Retinal pigment epithelial cell (primary cell): ENCODE measurements at regions not wholly inside any gene's neighbourhood (a gene's known extent, or its start where the extent isn't known, plus 50 kb on each side); places are given as distances from the start of the nearest gene placed in this dataset.
A peak's percentile ranks its signal among the peaks of the same experiment; 100 is the strongest.

ENCODE experiments used
- DNase-seq: peaks from one replicate; pipeline ENCODE4 v3.0.0-alpha.2; 2010; ENCODE audit warnings: low read depth
- H3K4me3 ChIP-seq: 2 replicates; pipeline ENCODE4 v1.5.1; 2011; ENCODE audit warnings: mild to moderate bottlenecking, low read length, control low read depth, moderate library complexity
- TF ChIP-seq, protein P1 (sequence below): conservative IDR thresholded peaks from 2 replicates; pipeline ENCODE4 v1.5.1; 2011; ENCODE audit warnings: low read depth, low read length, control low read depth, inconsistent platforms

DNA sequence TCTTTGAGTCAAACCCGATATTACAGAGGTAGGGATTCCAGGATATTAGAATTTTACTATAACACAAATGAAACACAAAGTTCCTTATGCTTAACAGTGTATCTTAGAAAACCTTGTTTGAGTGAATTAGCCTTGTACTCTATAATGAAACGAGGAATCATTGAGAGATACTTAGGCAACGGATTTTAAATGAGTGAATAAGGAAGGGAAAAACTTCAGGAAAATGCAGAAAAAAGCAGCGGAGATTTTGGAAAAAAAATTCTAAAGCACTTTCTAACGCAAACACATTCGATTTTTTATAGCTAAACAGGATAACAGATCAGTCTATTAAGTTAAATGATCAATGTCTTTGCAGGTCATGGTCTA is 137.3 kb downstream of the HFE start:
- TF ChIP-seq, protein P1, sequence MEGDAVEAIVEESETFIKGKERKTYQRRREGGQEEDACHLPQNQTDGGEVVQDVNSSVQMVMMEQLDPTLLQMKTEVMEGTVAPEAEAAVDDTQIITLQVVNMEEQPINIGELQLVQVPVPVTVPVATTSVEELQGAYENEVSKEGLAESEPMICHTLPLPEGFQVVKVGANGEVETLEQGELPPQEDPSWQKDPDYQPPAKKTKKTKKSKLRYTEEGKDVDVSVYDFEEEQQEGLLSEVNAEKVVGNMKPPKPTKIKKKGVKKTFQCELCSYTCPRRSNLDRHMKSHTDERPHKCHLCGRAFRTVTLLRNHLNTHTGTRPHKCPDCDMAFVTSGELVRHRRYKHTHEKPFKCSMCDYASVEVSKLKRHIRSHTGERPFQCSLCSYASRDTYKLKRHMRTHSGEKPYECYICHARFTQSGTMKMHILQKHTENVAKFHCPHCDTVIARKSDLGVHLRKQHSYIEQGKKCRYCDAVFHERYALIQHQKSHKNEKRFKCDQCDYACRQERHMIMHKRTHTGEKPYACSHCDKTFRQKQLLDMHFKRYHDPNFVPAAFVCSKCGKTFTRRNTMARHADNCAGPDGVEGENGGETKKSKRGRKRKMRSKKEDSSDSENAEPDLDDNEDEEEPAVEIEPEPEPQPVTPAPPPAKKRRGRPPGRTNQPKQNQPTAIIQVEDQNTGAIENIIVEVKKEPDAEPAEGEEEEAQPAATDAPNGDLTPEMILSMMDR: no peak
- H3K4me3 ChIP-seq: peak overlapping the region; percentile 68
- DNase-seq: no peak

- TF ChIP-seq, protein P1: peak; percentile 43
- DNase-seq: peak; percentile 83
- H3K4me3 ChIP-seq: peak overlapping the region; percentile 68
Observed at GRCh38 chr6:26224940-26225847, 138.0 kb downstream of the HFE start.

DNA sequence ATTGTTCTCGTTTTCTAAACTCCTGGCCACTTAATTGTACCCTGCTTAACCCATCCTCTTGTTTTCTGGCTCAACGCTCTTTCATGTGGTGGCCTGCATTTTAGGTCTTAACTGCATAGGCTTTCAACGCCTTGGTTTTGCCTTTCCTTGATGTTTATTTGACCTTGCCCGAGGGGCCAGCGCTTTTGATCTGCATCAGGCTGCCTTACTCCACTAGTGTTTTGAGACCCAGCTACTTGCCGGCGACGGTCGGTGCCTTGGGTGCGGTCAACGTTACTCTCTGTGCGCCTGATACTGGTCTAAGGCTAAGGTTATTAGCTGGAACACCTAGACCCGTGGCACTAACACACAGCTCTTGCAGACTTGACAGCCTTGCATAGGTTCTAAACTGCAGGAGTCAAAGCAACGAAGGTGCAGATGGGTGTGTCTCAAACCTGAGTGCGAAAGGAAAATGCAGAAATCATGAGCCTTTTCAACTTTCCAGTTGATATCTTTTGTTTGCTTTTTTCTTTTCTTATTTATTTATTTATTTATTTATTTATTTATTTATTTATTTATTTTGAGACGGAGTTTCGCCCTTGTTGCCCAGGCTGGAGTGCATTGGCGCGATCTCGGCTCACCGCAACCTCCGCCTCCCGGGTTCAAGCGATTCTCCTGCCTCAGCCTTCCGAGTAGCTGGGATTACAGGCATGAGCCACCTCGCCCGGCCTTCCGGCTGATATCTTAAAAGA is 138.8 kb downstream of the HFE start:
- peak overlapping the region; percentile 68 for H3K4me3 ChIP-seq
- TF ChIP-seq, protein P1: no peak
- no peak for DNase-seq

GRCh38 chr6:26226579-26226967 is 138.4 kb upstream of the BTN3A2 start:
- TF ChIP-seq, protein P1: no peak
- H3K4me3 ChIP-seq: no peak overlapping the region
- no peak for DNase-seq

- DNase-seq: no peak
- TF ChIP-seq, protein P1: no peak
- H3K4me3 ChIP-seq: no peak overlapping the region
Observed at GRCh38 chr6:26230351-26230750, 134.6 kb upstream of the BTN3A2 start.

DNA sequence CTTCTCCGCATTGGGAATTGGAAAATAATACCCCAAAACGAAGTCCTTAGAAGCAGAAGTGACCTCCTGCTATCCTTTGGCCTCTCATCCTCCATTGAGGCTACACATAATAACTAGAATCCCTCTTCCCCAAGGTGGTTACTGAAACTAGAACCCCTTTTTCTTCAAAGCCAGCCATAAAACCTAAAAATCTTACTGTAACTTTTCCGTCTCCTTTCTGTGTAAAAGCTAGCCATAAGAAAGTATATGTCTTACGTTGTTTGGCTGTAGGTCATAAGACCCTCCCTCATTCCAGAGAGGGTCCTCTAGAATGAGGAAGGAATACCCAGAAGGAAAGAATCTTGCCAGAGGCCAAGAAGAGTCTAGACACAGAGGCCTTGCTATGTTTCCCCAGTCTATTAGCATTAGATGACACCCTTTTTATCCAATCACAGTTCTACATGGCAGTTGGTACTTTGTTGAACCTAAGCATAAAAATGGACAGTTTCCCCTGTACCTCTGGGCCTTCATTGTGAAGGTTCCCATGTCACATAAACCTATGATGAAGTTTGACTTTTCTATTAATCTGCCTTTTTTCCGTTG is 133.9 kb upstream of the BTN3A2 start:
- TF ChIP-seq, protein P1: no peak
- no peak overlapping the region for H3K4me3 ChIP-seq
- no peak for DNase-seq
